UCSD-AML1 (cell line): ENCODE measurements at regions not wholly inside any gene's neighbourhood (a gene's known extent, or its start where the extent isn't known, plus 50 kb on each side); places are given as distances from the start of the nearest gene placed in this dataset.

Experiments
- DNase-seq: peaks from one replicate; lab custom pipeline; 2025; ENCODE audit not compliant: unreplicated experiment; lab: John Stamatoyannopoulos, UW

DNA sequence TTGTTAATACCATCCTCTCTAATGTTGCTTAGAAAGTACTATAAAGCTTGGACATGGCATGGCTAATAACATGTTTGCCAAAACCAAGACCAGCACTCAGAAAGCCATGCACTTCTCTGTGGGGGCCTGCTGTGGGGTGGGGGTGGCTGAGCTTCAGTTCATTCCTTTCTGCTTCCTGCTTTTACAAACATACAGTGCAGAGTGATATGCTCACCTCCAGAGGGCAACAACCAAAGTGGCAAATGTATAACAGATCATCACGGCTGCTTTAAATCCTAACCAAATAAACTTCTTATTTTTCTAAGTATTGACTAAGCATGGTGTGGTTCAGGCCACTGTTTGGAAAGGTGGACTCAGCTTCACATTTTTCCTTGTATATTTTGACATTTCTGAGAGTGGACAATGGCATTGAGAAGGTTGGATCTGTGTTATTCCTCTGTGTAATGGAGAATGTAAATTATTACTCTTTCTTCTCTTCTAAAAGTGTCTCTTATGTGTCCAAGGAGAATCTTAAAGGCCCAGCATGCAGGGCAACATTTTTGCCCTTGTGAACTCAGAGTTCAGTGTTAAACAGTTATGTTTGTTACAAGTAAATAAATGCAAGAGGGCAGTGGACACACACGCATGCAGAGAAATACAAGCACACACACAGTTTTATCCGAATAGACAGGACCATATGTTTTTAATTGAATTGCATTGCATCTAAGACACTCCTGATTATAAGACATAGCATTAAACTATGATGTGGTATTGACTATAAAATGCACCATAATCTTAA, 186.1 kb downstream of the HERPUD2 start:
- DNase-seq: no peak

- no peak for DNase-seq
Measured at GRCh38 chr7:35505066-35505465, 189.9 kb downstream of the HERPUD2 start.

DNA sequence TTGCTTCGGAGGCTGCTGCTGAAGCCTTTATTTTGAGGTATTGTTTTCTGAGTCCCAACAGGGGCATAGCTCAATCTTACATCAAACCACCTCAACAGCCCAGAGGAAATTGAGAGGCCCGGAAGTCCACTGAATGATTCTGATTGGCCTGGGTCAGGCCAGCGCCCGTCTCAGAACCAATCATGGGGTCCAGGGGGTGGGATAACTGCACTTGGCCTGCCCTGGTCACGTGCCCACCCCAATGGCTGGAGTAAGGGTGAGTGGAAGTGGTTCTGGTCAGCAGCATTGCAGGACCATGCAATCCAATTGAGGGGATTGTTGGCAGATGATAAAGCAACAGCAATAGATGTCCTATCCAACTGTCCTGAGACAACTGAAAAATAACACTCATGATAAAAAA, 190.6 kb downstream of the HERPUD2 start:
- no peak for DNase-seq

DNA sequence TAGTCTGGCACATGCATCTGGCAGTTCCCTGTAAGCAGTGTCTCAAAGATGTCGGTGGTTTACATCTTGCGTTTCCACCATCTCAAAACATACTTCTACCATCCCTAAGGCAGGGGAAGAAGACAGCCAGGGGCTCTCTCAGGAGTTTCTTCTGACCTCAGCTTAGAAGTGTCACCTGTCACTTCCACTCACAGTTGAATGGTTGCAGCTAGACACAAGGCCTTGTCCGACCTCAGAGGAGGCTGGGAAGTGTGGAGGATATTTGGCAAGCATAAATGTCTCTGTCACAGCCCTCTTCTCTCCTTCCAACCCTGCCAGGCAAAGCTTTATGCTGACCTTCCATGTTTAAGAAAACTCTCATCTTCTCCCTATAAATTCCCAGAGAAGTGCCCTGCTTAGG, 193.3 kb downstream of the HERPUD2 start:
- no peak for DNase-seq

DNA sequence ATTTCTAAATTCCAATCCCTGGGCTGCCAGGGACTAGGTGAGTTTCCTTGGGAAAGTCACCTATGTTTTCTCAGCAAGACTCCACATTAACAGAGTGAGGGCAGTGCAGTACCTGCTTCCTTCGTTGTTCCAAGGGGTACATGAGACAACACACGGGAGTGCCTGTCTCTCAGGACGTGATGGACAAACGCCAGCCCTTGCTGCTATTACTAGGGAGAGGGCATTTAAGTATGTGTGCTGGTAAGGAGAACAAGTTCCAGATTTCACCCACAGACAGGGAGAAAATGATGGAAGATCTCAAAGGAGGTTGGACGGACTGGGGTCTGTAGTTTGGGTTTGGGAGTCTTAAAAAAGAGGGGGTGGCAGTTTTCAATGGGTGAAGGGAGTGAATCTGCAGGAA, 195.7 kb downstream of the HERPUD2 start:
- no peak for DNase-seq

GRCh38 chr7:35498416-35498815, 196.5 kb downstream of the HERPUD2 start:
- DNase-seq: no peak

- no peak for DNase-seq
Measured at GRCh38 chr7:35495844-35496243, 199.1 kb downstream of the HERPUD2 start.

DNA sequence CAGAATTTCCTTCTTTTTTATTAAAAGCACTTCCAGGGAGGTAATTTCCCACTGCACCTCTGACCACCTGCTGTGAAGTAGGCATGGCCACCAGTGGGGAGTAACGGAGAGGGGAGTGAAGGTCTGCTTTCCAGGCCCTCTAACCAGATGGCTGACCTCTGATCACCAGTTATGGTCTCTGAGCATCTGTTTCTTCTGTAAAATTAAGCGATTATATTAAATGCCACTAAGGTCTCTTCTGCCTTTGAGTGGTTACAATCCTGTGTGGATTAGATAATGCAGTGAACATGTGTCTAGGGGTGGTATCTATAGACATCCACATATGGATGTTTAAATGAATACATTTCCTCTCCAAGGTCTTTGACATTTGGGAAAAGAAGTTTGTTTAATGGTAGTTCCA, 199.6 kb downstream of the HERPUD2 start:
- no peak for DNase-seq

GRCh38 chr7:35494407-35494806, 200.5 kb downstream of the HERPUD2 start:
- DNase-seq: no peak

- no peak for DNase-seq
Measured at GRCh38 chr7:35492451-35493175, 202.3 kb downstream of the HERPUD2 start.

DNA sequence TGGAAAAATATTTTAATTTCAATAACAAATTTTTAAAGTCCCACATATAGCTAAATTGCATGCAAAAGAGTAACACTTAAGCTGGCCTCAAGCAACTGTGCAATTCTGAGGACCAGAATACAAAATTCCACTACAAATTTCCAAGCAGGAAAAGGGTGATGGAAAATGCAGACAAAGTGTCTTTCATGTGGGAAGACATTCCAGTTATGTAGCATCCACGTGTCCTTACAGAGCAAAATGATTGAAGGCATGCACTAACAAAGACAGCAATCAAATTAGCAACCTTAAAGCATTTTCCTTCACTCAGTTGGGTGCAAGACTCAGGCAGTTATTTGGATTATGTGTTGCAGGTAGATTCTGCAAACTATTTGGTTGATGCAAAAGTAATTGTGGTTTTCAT, 203.7 kb downstream of the HERPUD2 start:
- no peak for DNase-seq

DNA sequence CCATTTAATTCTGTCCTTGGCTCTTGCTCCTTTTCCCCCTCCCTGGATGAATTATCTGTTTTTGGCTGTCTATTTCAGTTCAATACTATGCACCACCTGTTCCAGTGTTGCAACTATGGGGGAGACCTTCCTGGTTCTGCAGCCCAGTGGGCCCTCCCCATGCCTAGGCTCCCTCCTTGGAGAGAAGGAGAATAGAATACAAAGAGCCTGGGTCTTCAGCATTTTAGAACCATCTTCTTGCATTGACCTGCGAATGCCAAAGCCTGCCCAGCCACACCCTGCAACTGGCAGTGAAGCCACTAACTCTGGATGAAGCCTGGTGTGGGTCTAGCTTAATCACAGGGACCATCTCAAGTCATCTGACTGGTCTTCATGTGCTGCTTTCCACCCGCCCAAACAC, 207.1 kb downstream of the HERPUD2 start:
- no peak for DNase-seq

- DNase-seq: no peak
Measured at GRCh38 chr7:35487402-35487801, 207.5 kb downstream of the HERPUD2 start.

GRCh38 chr7:35485436-35485835, 209.5 kb downstream of the HERPUD2 start:
- no peak for DNase-seq

- DNase-seq: no peak
Measured at GRCh38 chr7:35483568-35483967, 211.4 kb downstream of the HERPUD2 start.

DNA sequence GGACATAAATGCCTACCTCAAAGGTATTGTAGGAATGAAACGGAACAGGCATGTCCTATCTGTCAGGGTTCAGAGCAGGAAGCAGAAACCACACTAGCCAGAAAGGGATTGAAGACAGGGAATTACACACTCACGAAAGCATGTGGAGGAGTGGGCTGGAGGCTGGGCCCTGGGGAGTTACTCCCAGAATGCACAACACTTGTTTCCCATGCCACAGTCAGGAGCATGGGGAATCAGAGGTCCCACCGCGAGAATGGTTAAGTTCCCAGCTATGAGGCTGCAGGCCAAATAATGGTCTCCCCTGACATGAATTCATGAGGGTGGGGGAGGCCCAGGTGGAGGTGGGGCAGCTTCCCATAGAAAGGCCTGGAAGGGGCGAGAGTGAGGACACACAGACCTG, 212.7 kb downstream of the HERPUD2 start:
- DNase-seq: no peak

DNA sequence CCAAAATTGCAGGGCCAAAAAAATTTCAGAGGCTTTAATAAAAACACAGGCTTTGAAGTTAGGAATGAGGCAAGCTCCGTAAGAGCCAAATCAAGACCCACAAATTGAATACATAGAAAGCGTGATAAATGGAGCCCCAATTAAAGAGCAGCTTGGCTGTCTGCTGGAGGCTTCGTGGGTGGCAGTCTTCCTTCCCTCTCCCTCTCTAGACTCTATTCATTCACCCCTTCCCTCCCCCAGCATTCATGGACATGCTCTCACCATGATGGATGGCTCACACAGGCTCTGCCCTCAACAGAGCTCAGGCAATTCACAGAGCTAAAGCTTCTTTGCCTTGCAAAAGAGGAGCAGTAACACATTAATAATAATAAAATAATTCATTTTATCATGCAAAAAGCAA, 214.1 kb downstream of the HERPUD2 start:
- no peak for DNase-seq

DNA sequence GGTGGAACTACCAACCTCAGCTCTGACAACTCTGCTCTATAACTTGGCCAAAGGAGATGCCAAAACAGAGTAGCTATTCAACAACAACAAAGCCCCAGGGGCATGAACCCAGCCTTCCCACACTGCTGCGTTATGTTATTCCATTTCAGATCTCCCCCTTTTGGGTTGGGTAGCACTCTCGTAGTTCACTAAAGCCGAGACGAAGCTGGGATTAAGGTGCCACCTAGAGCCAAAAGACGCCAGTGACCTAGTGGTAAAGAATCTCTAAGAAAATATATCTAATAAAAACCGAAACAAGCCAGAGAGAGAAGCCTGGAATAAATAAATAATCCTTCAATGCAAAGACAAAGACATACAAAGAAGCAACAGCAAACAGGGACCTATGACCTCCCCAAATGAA, 217.3 kb downstream of the HERPUD2 start:
- no peak for DNase-seq

- DNase-seq: no peak
Measured at GRCh38 chr7:35474100-35474499, 220.2 kb upstream of the TBX20 start.

- no peak for DNase-seq
Measured at GRCh38 chr7:35468606-35469005, 214.7 kb upstream of the TBX20 start.

GRCh38 chr7:35467456-35467978, 213.6 kb upstream of the TBX20 start:
- DNase-seq: no peak

GRCh38 chr7:35465791-35466336, 212.0 kb upstream of the TBX20 start:
- no peak for DNase-seq
